Effector CD8-positive, alpha-beta T cell (primary cell): ENCODE measurements at regions not wholly inside any gene's neighbourhood (a gene's known extent, or its start where the extent isn't known, plus 50 kb on each side); places are given as distances from the start of the nearest gene placed in this dataset.

Experiments
- DNase-seq: peaks from one replicate; lab custom pipeline; 2025; lab: John Stamatoyannopoulos, UW

GRCh38 chr10:128556182-128557110 is 430.2 kb upstream of the MKI67 start:
- no peak for DNase-seq

GRCh38 chr10:128557149-128557710 is 431.0 kb upstream of the MKI67 start:
- no peak for DNase-seq

DNA sequence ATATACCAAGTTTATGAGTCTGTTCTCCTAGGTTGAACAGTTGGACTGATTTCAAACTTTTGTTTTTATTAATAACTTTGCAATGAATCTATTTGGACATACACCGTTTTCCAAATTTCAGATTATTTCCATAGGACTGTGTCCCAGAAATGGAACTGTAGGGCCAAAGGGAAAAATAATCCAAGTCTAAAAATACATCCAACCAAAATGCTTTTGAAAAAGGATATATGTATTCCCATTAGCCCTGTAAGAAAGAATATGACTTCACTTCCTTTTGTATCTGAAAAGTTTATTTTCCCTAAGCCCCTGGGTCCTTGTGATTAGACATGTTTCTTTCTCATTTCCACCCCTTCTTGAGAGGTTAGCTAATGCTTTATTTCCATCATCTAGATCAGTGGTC is 434.2 kb upstream of the MKI67 start:
- DNase-seq, result no peak

- DNase-seq, result no peak
These were observed 434.8 kb upstream of the MKI67 start for GRCh38 chr10:128560993-128561392.

DNA sequence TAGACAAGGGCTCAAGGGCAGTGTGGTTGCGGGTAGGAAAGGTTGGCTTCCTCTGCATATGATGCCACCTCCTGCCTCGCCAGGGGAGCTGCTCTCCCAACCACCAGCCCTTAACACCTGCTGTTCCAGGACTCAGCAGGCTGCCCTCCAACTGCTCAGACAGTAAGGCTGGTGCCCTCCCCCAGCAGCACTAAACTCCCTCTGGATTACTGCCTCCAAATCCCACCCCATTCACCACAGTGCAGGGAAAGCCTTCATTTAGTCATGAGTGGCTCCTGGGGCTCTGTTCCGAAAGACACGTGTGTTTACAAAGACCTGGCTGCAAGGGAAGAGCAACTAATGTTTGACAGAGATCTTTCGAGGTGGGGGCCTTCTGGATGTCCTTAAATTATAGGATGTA is 437.2 kb upstream of the MKI67 start:
- DNase-seq, result no peak

GRCh38 chr10:128563904-128564303 is 437.7 kb upstream of the MKI67 start:
- no peak for DNase-seq

GRCh38 chr10:128566361-128566968 is 440.2 kb upstream of the MKI67 start:
- no peak for DNase-seq

GRCh38 chr10:128567551-128567950 is 441.3 kb upstream of the MKI67 start:
- no peak for DNase-seq

DNA sequence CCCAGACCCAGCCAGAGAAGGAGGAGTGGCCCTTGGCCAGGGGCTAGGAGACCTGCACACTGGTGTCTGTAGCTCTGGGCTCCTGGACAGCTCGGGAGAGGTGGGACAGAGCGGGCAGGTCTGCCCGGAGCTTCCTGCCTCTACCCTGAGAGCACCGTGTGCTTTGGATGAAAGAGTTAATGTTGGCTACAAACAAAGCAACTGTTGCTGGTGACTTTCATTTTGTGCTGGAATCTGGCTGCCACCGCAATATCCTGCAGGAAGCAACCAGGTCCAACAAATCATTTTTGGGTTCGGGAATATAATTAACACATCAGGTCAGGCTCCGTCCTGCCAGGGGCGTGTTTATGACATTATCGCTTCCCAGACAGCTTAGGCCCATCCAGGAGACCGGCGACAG is 441.8 kb upstream of the MKI67 start:
- DNase-seq, result no peak

GRCh38 chr10:128568491-128568890 is 442.3 kb upstream of the MKI67 start:
- no peak for DNase-seq

DNA sequence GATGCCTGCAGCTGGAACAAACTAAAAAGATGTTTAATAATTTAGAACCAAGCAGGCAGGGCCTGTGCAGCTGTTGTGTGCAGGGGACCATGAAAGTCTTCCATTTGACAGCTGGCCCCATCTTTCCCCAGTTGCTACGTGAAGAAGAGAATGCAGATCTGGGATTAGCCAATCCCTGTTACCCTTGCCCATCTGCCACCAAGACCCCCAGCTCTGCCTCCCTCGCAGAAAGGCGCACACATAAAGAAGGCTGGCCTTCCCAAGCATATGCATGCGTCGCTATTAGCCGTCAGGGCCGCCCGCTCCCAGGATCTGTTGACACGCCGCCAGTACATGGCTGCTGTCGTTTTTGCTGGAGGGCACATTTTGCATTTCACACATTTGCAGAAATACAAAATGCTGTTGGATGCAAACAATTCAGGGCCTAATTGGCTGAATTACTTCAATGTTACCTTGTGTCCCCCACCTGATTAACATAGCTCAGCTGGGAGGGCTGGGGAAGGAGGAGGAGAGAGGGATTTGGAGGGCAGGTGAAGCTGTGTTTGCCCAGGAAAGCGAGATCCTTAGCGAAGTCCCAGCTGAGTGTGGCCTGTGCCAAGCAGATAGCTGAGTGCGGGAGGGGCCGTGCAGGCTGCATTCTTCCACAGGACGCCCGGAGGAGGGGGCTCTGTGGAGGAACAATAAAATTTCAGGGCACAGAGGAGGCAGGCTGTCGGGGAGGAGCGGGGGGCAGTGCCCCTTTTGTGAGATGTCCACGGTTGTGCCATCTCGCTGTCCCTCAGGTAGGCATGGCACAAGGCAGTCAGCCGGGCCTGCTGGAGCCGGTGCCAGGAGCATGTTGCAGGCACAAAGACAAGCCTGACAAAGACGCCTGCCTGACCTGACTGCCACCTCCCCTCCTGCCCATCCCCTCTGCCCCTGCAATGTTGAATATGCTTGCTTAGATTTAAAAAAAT is 443.0 kb upstream of the MKI67 start:
- no peak for DNase-seq

GRCh38 chr10:128570319-128570995 is 444.2 kb upstream of the MKI67 start:
- DNase-seq, result no peak

DNA sequence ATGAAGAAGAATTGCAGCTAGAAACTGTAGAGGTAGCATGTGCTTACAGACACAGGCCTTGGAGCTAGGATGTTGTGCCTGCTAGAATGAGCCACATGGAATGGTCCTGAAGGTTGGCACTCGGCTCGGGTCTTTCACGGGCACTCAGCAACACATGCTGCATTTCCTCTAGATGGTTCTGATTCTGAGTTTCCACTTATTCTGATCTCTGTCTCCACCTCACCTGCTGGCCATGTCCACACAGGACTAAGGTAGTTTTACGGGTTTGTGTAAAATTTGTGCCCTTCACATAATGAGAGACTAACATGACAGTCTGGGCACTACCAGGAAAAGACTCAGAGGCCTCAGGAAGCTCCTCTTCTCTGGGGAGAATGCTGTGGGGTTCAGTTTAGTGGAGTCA is 444.8 kb upstream of the MKI67 start:
- no peak for DNase-seq

DNA sequence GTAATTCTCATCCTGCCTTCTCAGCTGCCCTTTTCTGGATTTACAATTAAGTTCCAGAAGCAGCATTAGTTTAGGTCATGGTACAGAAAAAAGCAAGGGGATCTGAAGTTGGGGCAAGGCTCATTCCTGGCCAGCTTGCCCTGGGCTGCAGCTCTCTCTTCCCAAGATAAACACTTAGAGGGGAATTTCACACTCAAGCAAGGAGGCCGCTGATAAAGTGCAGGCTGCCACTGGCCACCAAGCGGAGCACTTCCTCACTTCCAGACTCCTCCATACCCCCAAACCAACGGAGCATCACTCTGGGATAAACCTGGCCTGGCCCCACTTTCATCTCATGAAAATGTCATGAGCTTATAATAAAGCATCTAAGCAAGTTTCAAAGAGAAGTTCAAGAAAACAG is 445.5 kb upstream of the MKI67 start:
- no peak for DNase-seq

DNA sequence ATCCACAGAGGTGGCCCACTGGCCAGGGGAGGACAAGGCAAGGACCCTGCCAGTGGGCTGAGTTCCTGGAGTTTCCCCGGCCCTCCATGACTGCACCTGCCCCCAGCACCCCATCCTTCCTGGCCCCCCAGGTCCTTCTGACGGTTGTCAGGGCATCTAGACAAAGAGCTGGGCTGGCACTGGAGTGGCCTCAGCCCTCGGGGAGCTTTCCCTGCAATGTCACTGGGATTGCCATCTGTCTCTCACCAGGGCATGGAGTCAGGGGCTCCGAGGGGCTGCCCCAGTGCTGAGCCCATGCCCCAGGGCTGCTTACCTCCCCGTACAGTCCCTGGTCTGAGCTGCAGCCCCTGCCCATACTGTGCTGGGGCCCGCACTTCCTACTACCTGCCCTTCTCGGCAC is 446.5 kb upstream of the MKI67 start:
- no peak for DNase-seq

DNA sequence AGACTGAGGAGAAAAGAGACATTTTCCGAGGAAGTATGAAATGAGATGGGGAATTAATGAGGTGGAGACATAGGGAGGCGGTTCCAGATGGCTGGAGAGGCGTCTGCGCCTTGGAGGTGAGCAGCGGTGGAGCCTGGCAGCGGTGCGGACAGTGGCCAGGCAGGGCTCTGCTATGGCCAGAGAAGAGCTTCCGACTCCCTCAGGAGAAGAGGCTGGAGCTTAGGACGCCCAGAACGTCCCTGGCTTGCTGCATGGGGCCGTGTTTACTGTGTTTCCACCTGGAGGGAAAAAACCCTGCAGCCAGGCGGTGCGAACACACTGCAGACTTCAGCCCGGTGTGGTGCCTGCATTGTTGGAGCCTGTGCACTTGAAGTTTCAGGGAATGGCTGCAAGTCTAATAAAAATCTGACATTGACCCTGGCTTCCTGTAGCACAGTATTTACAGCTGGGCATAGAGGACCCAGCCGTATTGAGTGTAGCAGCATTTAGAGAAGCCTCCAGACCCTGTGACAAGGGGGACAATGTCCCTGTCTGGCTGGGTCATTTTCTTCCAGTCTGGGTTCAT is 447.1 kb upstream of the MKI67 start:
- DNase-seq, result no peak

DNA sequence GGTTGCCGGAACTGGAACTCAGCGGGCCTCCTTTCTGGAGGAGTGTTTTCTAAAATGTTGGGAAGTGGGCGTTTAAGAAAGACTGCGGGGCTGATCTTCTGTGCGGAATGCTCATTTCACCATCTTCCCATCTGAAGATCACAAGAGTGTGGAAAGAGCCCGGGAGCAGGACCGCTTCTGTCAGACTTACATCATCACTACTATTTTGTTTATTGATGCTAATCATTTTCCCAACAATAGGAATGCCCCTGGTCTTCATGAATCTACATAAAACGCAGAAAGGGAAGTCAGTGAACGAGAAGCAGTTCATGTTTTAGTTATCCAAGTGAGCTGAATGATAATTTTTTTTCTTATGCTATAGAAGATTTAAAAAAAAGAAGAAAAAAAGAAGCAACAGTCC is 447.8 kb upstream of the MKI67 start:
- DNase-seq, result no peak

- no peak for DNase-seq
These were observed 448.5 kb upstream of the MKI67 start for GRCh38 chr10:128574581-128575210.

GRCh38 chr10:128575761-128576160 is 449.5 kb upstream of the MKI67 start:
- no peak for DNase-seq

GRCh38 chr10:128576336-128576735 is 450.1 kb upstream of the MKI67 start:
- DNase-seq, result no peak
